Heart left ventricle (tissue), 13 donors: ENCODE measurements at regions not wholly inside any gene's neighbourhood (a gene's known extent, or its start where the extent isn't known, plus 50 kb on each side); places are given as distances from the start of the nearest gene placed in this dataset.

Source experiments
- CTCF ChIP-seq, 12 donors: fragments of 200-600 bp; sonication (generic) in 4 of 12; IDR thresholded peaks; one replicate each; pipeline versions ENCODE4 v1.5.0 to v1.8.0; 2018 to 2022; ENCODE audit warnings: antibody characterized with exemption in 12 of 12, mild to moderate bottlenecking in 5 of 12
- POLR2A ChIP-seq, 2 donors: fragments of 450-650 bp; IDR thresholded peaks; one replicate each; pipeline ENCODE4 v1.6.1; 2017; ENCODE audit warnings: antibody characterized with exemption in 2 of 2, mild to moderate bottlenecking in 2 of 2, moderate library complexity in 2 of 2
- donor health status: ischemic (EF 13 %, LVEDD 7.1; RV severe dilation, severe dysfunction).
- donor health status: DM: no; HTN: yes; CAD: no.
- donor health status: DM: no; HTN: no; CAD: no.
- donor health status: ischemic (EF 25% LVEDD 6.9; RV normal size, moderate dysfunction).
- donor health status: ischemic (EF 25% LVEDD 5.7; RV mildly dilated, moderate dysfunction).
- donor health status: ischemic (EF 35%, LVEDD 5.7; RV mildly dilated, moderate dysfunction).
- donor health status: nonischemic (EF 11% LVEDD 7.7; RV severe dilation, severe dysfunction).
- donor health status: DM: yes; HTN: yes; CAD: no.
- donor health status: PGD.
- donor health status: ischemic (EF 29% LVEDD 5.4; RV normal size, mild dysfunction).
- donor health status: nonischemic (EF 23%, LVEDD 6.1; RV moderate dilation, normal function).

GRCh38 chr6:147080225-147080624, 124.0 kb upstream of the STXBP5 start:
- TF ChIP-seq POLR2A (IDR thresholded peaks at IDR 0.05): no peak
- no peak for TF ChIP-seq CTCF (IDR thresholded peaks at IDR 0.05)
